Gastroesophageal sphincter (tissue), 4 donors: ENCODE measurements at regions not wholly inside any gene's neighbourhood (a gene's known extent, or its start where the extent isn't known, plus 50 kb on each side); places are given as distances from the start of the nearest gene placed in this dataset.

ENCODE experiments used
- ATAC-seq: fragments of 150-250 bp; one replicate; pipeline ENCODE4 v1.9.1; 2016; ENCODE audit warnings: mild to moderate bottlenecking, moderate library complexity
- H3K27ac ChIP-seq, 4 donors: fragments of 200-600 bp; sonication (generic) in 3 of 4; 1 replicate in 3 of 4; 2 replicates in 1 of 4; pipeline ENCODE4 v1.5.1; 2016 to 2019
- H3K27me3 ChIP-seq: fragments of 200-600 bp; sonication (generic); one replicate; pipeline ENCODE4 v1.5.1; 2019
- H3K36me3 ChIP-seq, 2 donors: fragments of 200-600 bp; sonication (generic); one replicate each; pipeline ENCODE4 v1.5.1; 2019; ENCODE audit warnings: control low read depth in 1 of 2
- H3K4me1 ChIP-seq, 3 donors: fragments of 200-600 bp; sonication (generic); 1 replicate in 2 of 3; 2 replicates in 1 of 3; pipeline ENCODE4 v1.5.1; 2016 to 2019; ENCODE audit warnings: control low read depth in 2 of 3
- H3K4me3 ChIP-seq, 2 donors: fragments of 200-600 bp; sonication (generic); one replicate each; pipeline ENCODE4 v1.5.1; 2019; ENCODE audit warnings: mild to moderate bottlenecking in 1 of 2, moderate library complexity in 1 of 2
- H3K9me3 ChIP-seq, 3 donors: fragments of 200-600 bp; sonication (generic); one replicate each; pipeline ENCODE4 v1.5.1; 2017 to 2019; ENCODE audit warnings: control low read depth in 2 of 3
- EP300 ChIP-seq: sonication (generic); formaldehyde crosslinking; IDR thresholded peaks from one replicate; pipeline ENCODE4 v1.6.1; 2017; ENCODE audit warnings: antibody characterized with exemption, mild to moderate bottlenecking
- POLR2A ChIP-seq, 2 donors: fragments of 450-650 bp; IDR thresholded peaks; one replicate each; pipeline ENCODE4 v1.6.1; 2017; ENCODE audit warnings: antibody characterized with exemption in 2 of 2, mild to moderate bottlenecking in 2 of 2, moderate library complexity in 1 of 2
- POLR2AphosphoS5 ChIP-seq: sonication (generic); formaldehyde crosslinking; IDR thresholded peaks from one replicate; pipeline ENCODE4 v1.6.1; 2017; ENCODE audit warnings: antibody characterized with exemption
- WGBS, 2 donors: methylation state at CpG; one replicate each; pipeline ENCODE4 v1.1.5; 2018; ENCODE audit warnings: low coverage in 1 of 2; 5-methylcytosine and 5-hydroxymethylcytosine counted together
- TF ChIP-seq, protein P1 (sequence below), 4 experiments: fragments of 200-600 bp in 2 of 4; fragments of 450-650 bp in 2 of 4; sonication (generic) in 1 of 4; IDR thresholded peaks; one replicate each; pipeline ENCODE4 v1.5.1; 2017 to 2019; ENCODE audit warnings: antibody characterized with exemption in 4 of 4, mild to moderate bottlenecking in 2 of 4, moderate library complexity in 2 of 4

DNA sequence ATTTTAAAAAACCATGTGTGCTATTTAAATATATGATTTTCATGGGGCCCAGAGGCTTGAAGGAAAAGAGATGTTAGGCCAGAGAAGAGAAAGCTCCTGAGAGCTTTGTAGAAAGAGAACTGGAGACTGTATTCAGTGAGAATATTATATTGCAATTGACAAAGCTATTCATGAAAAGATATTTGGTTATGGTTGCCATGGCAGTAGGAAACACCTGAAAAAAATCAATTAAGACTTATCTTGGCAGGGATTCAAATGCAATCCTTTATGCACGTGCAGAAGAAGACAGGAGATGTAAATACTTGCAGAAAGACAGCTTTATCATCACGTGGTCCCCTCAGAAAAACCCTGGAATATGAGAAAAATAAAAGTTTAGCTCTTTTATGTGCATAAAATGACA, 636.0 kb upstream of the TBL1XR1 start:
- Histone ChIP-seq H3K4me3 (no peak overlapping the region), H3K9me3 (no peaks in the 10 kb centered on the region), H3K36me3 (no peaks in the 10 kb centered on the region), H3K27me3 (no peaks in the 10 kb centered on the region), H3K4me1 (peaks cover 13 to 97% (median 32%) of the 10 kb centered on the region in 3 donors), H3K27ac (peak overlapping the region; percentile 2 to 83 (median 52))
- 9% methylated on average over 2 of the region's 2 CpGs for WGBS, 2 donors
- ATAC-seq: no peak
- TF ChIP-seq EP300 (no peak), POLR2A (IDR thresholded peaks at IDR 0.05) (no peak), POLR2AphosphoS5 (no peak)

DNA sequence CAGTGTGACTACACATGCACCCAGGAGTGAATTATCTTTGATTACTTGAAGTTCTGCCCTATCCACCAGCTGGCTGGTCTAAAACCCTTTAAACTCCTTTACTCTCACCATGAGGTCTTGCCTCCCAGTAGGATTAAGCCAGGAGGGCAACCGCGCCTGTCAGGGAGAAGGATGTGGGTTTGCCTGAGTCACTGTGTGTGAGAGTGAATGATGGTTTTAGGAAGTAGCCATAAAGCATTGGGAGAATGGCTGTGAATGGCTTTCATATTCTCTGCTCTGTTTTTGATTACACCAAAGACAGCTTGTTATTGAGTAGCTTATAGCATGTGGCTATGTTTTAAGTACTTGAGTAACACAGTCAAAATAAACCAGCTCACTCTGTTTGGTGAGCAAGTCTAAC, 637.7 kb upstream of the TBL1XR1 start:
- ATAC-seq: no peak
- H3K36me3 ChIP-seq: no peaks in the 10 kb centered on the region
- peaks cover 13 to 82% (median 28%) of the 10 kb centered on the region in 3 donors for H3K4me1 ChIP-seq
- H3K4me3 ChIP-seq: no peak overlapping the region
- TF ChIP-seq, protein P1, sequence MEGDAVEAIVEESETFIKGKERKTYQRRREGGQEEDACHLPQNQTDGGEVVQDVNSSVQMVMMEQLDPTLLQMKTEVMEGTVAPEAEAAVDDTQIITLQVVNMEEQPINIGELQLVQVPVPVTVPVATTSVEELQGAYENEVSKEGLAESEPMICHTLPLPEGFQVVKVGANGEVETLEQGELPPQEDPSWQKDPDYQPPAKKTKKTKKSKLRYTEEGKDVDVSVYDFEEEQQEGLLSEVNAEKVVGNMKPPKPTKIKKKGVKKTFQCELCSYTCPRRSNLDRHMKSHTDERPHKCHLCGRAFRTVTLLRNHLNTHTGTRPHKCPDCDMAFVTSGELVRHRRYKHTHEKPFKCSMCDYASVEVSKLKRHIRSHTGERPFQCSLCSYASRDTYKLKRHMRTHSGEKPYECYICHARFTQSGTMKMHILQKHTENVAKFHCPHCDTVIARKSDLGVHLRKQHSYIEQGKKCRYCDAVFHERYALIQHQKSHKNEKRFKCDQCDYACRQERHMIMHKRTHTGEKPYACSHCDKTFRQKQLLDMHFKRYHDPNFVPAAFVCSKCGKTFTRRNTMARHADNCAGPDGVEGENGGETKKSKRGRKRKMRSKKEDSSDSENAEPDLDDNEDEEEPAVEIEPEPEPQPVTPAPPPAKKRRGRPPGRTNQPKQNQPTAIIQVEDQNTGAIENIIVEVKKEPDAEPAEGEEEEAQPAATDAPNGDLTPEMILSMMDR (IDR thresholded peaks at IDR 0.05): no peak
- no peak for TF ChIP-seq POLR2A (IDR thresholded peaks at IDR 0.05)
- TF ChIP-seq EP300: no peak
- no peak for TF ChIP-seq POLR2AphosphoS5
- H3K27ac ChIP-seq: peak overlapping the region; percentile 48 to 83 (median 59)
- H3K9me3 ChIP-seq: no peaks in the 10 kb centered on the region
- no peaks in the 10 kb centered on the region for H3K27me3 ChIP-seq
- 93% methylated on average over 2 of the region's 2 CpGs; no CpG with 5 or more reads in 1 of the 2 donors for WGBS, 2 donors

DNA sequence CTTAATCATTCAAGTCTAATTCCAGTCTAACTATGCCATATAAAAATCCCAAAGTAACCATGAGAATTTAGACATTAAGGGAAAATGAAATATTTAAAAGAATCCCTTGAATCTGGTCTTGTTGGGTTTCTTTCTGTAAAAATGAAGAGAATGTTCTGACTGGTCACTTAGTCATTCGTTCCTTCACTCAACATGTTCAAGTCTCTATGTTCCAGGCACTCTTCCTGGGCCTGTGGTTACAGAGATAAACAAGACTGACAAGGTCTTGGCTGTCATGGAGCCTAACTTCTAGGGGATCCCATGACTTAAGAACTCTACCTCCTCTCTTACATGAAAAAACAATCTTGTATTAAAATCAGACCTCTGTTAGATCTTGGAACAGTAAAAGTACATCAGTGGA, 638.6 kb upstream of the TBL1XR1 start:
- WGBS, 2 donors: 20 to 46% methylated on average over 1 of the region's 1 CpG
- no peaks in the 10 kb centered on the region for H3K27me3 ChIP-seq
- TF ChIP-seq EP300 (no peak), POLR2AphosphoS5 (peak; percentile 18)
- ATAC-seq: peak; percentile 71
- H3K4me1 ChIP-seq: peaks cover 13 to 73% (median 22%) of the 10 kb centered on the region in 3 donors
- H3K9me3 ChIP-seq: no peaks in the 10 kb centered on the region
- no peaks in the 10 kb centered on the region for H3K36me3 ChIP-seq
- peak overlapping the region; percentile 48 to 83 (median 59) for H3K27ac ChIP-seq
- no peak overlapping the region for H3K4me3 ChIP-seq

DNA sequence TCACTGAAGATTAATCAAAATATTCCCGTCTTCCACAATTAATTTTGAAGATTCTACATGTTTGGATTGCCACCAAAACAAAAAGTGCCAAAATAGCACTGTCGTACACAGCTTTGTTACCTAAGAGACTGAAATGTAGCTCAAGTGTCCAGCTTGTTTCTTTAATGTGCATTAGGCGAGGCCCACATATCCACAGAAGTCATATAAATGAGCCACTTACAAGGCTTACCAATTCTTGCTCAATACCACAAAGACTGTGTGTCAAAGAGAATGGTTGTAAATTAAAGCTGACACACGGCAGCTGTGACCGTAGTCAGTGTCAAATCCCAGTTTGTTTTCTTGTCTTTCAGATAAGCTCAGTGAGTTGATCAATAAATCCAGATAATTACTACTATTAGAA, 639.4 kb upstream of the TBL1XR1 start:
- WGBS, 2 donors: 28 to 42% methylated on average over 5 of the region's 5 CpGs
- Histone ChIP-seq H3K27me3 (no peaks in the 10 kb centered on the region), H3K4me3 (no peak overlapping the region), H3K27ac (peak overlapping the region; percentile 48 to 83 (median 68)), H3K36me3 (no peaks in the 10 kb centered on the region), H3K9me3 (no peaks in the 10 kb centered on the region), H3K4me1 (peaks cover 13 to 66% (median 20%) of the 10 kb centered on the region in 3 donors)
- TF ChIP-seq POLR2AphosphoS5: peak; percentile 60
- no peak for TF ChIP-seq EP300
- ATAC-seq: peak; percentile 66

DNA sequence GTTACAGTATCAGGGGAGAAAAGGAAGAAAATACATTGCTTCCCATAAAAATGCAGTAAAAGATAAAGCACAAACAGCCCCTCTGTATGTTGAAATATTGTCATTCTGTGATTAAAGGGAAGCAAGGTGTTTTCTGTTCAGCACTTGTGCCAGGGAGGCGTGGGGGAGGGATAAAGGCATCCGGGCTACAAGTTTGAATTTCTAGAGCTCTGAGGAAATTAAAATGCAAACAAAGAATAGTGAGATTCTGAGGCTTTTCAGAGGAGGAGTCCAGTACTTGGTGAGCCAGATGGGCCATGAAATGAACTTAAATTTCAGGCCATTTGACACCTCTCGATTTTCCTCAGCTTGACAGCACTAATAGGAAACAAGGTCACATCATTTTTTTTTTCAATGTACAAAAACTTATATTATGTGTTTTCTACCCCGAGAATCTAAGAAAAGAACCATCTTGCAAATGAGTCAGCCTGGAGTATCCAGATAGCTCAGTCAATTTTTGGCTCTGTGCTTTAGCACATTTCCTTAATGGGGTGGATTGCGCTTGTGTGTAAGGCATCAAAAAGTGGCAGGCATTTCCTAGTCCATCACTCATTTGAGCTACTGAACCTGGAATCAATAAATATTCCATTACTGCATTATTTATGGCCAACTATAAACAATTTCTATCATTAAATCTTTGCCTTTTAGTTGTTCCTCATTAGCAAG, 640.8 kb upstream of the TBL1XR1 start:
- Histone ChIP-seq H3K4me1 (peaks cover 13 to 51% (median 18%) of the 10 kb centered on the region in 3 donors), H3K4me3 (no peak overlapping the region), H3K36me3 (no peaks in the 10 kb centered on the region), H3K9me3 (no peaks in the 10 kb centered on the region), H3K27me3 (no peaks in the 10 kb centered on the region), H3K27ac (peak overlapping the region in 3 of 4 donors; percentile 66 to 83 (median 71))
- no peak for TF ChIP-seq POLR2AphosphoS5
- TF ChIP-seq, protein P1 (IDR thresholded peaks at IDR 0.05): no peak
- ATAC-seq: no peak
- WGBS, 2 donors: 59% methylated on average over 5 of the region's 5 CpGs

DNA sequence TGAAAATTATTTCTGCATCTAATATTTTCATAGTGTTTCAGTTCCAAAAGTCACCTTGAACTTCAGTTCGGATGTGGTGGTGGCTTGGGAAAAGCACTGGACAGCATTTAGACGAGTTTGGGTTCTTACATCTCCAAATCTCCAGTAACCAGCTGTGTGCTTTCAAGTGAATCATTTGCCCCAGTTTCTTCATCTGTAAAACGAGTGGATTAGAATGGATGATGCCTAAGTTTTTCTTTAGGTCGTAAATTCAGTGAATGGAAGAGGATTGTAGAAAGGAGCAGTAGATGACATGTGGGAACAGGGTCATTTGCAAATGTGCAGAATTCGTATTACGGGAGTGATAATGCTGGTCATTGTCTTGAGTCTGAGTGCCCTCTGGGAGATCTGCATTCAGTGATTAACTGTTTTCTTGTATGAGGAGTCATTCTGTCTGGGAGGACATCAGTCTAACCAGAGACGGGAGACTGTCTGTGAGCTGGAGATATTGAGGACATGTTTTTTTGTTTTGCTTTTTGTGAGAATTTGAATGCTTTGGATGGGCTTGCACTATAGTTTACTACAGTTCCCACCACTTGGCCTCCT, 641.6 kb upstream of the TBL1XR1 start:
- TF ChIP-seq POLR2A (IDR thresholded peaks at IDR 0.05) (no peak), POLR2AphosphoS5 (no peak), EP300 (no peak)
- TF ChIP-seq, protein P1 (IDR thresholded peaks at IDR 0.05): no peak
- Histone ChIP-seq H3K4me1 (peaks cover 8 to 44% (median 12%) of the 10 kb centered on the region in 3 donors), H3K9me3 (no peaks in the 10 kb centered on the region), H3K36me3 (no peaks in the 10 kb centered on the region), H3K27ac (no peak overlapping the region), H3K4me3 (no peak overlapping the region), H3K27me3 (no peaks in the 10 kb centered on the region)
- ATAC-seq: no peak
- 65 to 90% methylated on average over 6 to 7 of the region's 7 CpGs for WGBS, 2 donors
